Small intestine (tissue), 7 donors: ENCODE measurements at regions not wholly inside any gene's neighbourhood (a gene's known extent, or its start where the extent isn't known, plus 50 kb on each side); places are given as distances from the start of the nearest gene placed in this dataset.
"Not testable (repeated sequence)": the region's sequence is repeated elsewhere in the genome, so short reads cannot be mapped to it uniquely, and the experiment has no call there.

Source experiments
- DNase-seq, 2 donors: peaks; one replicate each; pipeline versions ENCODE4 v3.0.0 to v3.0.0-alpha.2; 2013
- FAIRE-seq: peaks from 2 replicates; lab custom pipeline; 2012; peaks lifted over from hg19 to GRCh38; lab: Jason Lieb, UNC
- H3K27ac ChIP-seq, 3 donors: one replicate each; pipeline ENCODE4 v1.5.1; 2013; ENCODE audit warnings: low read length in 2 of 3, mild to moderate bottlenecking in 2 of 3, control low read depth in 1 of 3, inconsistent platforms in 1 of 3, low read depth in 1 of 3, moderate library complexity in 1 of 3
- H3K27me3 ChIP-seq, 3 donors: one replicate each; pipeline ENCODE4 v1.6.1; 2013; ENCODE audit warnings: low read length in 3 of 3, inconsistent platforms in 1 of 3; ENCODE audit not compliant: control insufficient read depth in 3 of 3, insufficient read depth in 3 of 3
- H3K36me3 ChIP-seq, 3 donors: one replicate each; pipeline ENCODE4 v1.6.1; 2013; ENCODE audit warnings: low read length in 3 of 3, inconsistent platforms in 1 of 3, low read depth in 1 of 3, mild to moderate bottlenecking in 1 of 3, moderate library complexity in 1 of 3; ENCODE audit not compliant: control insufficient read depth in 3 of 3, insufficient read depth in 2 of 3
- H3K4me1 ChIP-seq, 3 donors: one replicate each; pipeline ENCODE4 v1.6.1; 2013; ENCODE audit warnings: low read length in 2 of 3, inconsistent platforms in 1 of 3, low read depth in 1 of 3, mild to moderate bottlenecking in 1 of 3, moderate library complexity in 1 of 3; ENCODE audit not compliant: control insufficient read depth in 3 of 3, insufficient read depth in 2 of 3
- H3K4me3 ChIP-seq, 3 donors: one replicate each; pipeline ENCODE4 v1.5.1; 2013; ENCODE audit warnings: low read length in 3 of 3, control low read depth in 1 of 3, inconsistent platforms in 1 of 3, low read depth in 1 of 3, mild to moderate bottlenecking in 1 of 3, moderate library complexity in 1 of 3
- H3K9me3 ChIP-seq, 2 donors: one replicate each; pipeline ENCODE4 v1.6.1; 2013; ENCODE audit warnings: low read depth in 1 of 2, low read length in 1 of 2; ENCODE audit not compliant: control insufficient read depth in 2 of 2, insufficient read depth in 1 of 2
- WGBS, 3 donors: extraction: QIAGEN DNeasy Blood & Tissue Kit; methylation state at CpG; one replicate each; pipeline ENCODE4 v1.1.7; 2013; 5-methylcytosine and 5-hydroxymethylcytosine counted together
- donor health status: healthy with polysubstance abuse.
- donor health status: control.
- donor health status: control.
- donor health status: Bipolar disorder and iron deficiency.
- donor health status: healthy.

DNA sequence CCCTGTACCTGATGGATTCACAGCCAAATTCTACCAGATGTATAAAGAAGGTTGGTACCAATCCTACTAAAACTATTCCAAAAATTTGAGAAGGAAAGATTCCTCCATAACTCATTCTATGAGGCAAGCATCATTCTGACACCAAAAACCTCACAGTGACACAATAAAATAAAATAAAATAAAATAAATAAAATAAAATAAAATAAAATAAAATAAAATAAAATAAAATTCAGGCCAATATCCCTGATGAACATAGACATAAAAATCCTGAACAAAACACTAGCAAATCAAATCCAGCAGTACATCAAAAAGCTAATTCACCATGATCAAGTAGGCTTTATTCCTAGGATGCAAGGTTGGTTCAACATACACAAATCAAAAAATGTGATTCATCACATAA is 108.1 kb downstream of the PROX1 start:
- H3K4me1 ChIP-seq, DNase-seq, H3K4me3 ChIP-seq, H3K36me3 ChIP-seq, H3K9me3 ChIP-seq, FAIRE-seq, H3K27ac ChIP-seq, H3K27me3 ChIP-seq: not testable (repeated sequence)

DNA sequence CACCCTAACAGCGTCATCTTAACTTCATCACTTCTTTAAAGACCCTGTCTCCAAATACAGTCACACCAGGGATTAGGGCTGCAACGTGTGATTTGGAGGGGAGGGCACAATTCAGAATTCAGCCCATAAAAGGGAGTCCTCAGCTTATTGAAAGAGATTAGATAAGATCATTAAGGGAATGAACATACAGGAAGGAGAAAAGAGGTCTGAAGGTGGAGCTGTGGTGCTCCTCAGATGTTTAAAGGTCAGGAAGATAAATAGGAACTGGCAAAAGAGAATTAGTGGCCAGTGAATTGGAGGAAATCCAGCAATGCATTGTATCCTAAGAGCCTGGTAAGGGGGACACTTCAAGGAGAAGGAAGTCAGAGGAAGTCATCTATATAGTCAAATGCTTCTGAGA is 113.5 kb downstream of the PROX1 start:
- FAIRE-seq (no peak), DNase-seq (no peak)
- Histone ChIP-seq H3K36me3 (no peaks in the 10 kb centered on the region), H3K27me3 (no peaks in the 10 kb centered on the region), H3K4me1 (no peaks in the 10 kb centered on the region), H3K9me3 (peaks cover 0 to 10% of the 10 kb centered on the region in 2 donors), H3K27ac (no peak overlapping the region), H3K4me3 (no peak overlapping the region)
- 39 to 58% (median 48%) methylated on average over 2 of the region's 2 CpGs for WGBS, 3 donors

DNA sequence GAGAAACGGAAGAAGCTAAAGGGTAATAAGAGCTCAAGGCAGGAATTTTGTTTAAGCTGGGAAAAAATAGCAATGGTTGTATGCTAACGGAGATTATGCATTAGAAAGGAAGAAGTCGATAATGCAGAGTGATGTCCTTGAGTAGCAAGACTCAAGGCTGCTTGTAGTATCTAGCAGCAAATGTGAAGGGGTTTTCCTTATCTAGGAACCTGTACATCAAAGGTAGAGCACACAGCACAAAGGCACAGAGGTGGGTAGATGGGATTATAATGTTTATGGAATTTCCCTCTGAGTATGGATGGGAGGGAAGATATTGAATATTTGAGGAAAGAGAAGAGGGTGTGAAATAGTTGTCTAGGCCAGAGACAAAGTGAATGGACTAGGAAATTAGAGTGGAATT is 114.1 kb downstream of the PROX1 start:
- 82 to 89% (median 83%) methylated on average over 3 of the region's 3 CpGs for WGBS, 3 donors
- no peak overlapping the region for H3K27ac ChIP-seq
- H3K4me1 ChIP-seq: no peaks in the 10 kb centered on the region
- DNase-seq (no peak), FAIRE-seq (no peak)
- H3K4me3 ChIP-seq: no peak overlapping the region
- H3K9me3 ChIP-seq: peaks cover 0 to 10% of the 10 kb centered on the region in 2 donors
- no peaks in the 10 kb centered on the region for H3K27me3 ChIP-seq
- H3K36me3 ChIP-seq: no peaks in the 10 kb centered on the region

DNA sequence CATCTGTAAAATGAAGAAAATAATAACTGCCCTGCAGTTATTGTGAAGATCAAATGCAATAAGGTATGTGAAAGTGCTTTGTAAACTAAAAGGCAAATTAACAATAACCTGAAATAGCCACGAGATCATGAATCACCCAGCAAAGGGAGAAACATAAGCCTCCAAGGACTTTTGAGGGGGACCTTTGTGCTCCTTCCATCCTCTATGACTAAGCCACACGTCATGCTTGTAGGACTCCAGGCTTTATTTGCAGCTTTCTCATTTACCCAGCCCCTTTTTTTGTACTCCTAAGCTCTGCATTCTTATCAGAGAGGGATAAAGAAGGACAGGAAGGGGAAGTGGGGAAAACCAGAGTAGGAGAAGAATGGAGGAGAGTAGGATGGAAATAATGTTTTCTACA is 115.1 kb downstream of the PROX1 start:
- DNase-seq (no peak), FAIRE-seq (no peak)
- 14 to 47% (median 30%) methylated on average over 2 of the region's 2 CpGs for WGBS, 3 donors
- H3K27ac ChIP-seq: no peak overlapping the region
- peaks cover 0 to 10% of the 10 kb centered on the region in 2 donors for H3K9me3 ChIP-seq
- H3K36me3 ChIP-seq: no peaks in the 10 kb centered on the region
- H3K4me3 ChIP-seq: no peak overlapping the region
- H3K27me3 ChIP-seq: peaks cover 0 to 2% (median 0%) of the 10 kb centered on the region in 3 donors
- no peaks in the 10 kb centered on the region for H3K4me1 ChIP-seq

DNA sequence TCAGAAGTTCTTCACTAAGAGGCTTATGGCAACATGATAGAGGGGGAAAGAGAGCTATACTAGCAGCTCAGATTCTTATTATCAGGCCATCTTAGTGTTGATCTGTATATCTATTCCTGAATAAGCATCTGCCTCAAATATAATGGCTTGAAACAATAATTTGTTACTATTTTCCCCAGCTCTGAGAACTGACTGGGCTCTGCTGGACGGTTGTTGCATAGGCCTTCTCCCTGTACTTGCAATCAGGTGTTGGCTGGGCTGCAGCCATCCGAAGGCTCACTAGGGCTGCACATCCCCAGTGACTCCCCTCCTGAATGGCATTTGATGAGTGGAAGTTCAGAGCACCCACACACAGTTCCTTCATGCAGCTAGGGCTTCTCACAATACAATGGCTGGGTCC is 116.0 kb downstream of the PROX1 start:
- no peaks in the 10 kb centered on the region for H3K4me1 ChIP-seq
- DNase-seq (no peak), FAIRE-seq (no peak)
- no peak overlapping the region for H3K27ac ChIP-seq
- H3K9me3 ChIP-seq: peaks cover 0 to 10% of the 10 kb centered on the region in 2 donors
- WGBS, 3 donors: 86 to 90% (median 88%) methylated on average over 2 of the region's 2 CpGs
- H3K27me3 ChIP-seq: peaks cover 0 to 2% (median 0%) of the 10 kb centered on the region in 3 donors
- no peak overlapping the region for H3K4me3 ChIP-seq
- H3K36me3 ChIP-seq: no peaks in the 10 kb centered on the region

DNA sequence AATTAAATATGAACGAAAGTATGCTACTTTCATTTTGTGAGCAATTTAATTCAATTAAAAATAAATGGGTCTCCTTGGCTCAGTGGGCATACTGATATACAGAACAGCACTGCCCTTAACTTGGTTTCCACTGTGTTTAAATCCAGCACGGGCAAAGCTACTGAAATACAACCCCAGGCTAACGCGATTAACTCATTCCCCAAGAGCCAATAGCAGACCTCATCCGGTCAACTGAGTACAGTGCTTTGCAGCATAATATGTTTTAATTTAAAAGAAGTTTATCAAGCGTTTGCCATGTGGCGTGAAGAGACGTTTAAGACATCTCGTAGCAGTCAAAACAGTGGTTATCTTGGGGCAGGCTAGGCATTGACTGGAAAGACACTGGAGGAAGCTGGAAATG is 118.6 kb downstream of the PROX1 start:
- no peak for DNase-seq
- Histone ChIP-seq H3K27ac (no peak overlapping the region), H3K4me1 (no peaks in the 10 kb centered on the region), H3K27me3 (peaks cover 0 to 5% (median 0%) of the 10 kb centered on the region in 3 donors), H3K4me3 (no peak overlapping the region), H3K9me3 (peaks cover 0 to 10% of the 10 kb centered on the region in 2 donors), H3K36me3 (no peaks in the 10 kb centered on the region)
- WGBS, 3 donors: 79 to 90% (median 88%) methylated on average over 9 of the region's 9 CpGs
- no peak for FAIRE-seq

DNA sequence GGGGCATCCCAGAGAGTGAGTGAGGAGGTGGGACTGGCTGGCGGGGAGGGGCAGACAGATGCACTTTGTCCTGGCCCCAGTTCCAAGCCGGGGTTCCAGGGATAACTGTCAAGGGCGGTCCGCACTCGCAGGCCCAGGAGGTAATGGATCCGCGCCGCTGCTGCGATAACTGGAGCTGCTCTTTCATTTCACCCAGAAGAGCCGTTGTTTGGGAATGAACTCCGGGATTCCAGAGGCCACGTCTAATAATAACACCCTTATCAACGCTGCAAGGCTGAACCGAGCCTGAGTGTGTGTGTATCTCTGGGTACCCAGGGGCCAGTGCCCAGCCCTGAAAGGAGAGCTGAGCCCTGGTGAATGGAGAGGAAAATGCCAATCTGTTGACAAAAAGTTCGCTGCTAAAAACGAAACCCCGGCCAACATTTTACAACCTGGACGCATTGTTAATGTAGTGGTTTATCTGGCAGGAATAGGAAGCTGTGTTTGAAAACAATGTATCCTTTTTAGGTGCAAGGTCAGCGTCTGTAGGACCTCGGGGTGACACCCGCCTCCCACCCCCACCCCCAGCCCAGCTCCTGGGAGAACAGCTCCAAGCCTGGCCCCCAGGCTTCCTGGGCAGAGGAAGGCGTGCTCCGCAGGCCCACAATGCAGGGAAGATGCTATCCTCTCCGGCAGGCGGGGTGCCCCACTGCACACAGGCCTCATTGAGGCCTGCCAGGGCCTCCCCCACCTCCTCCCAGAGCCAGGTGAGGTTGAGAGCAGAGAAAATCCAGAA is 119.7 kb downstream of the PROX1 start:
- whole genome bisulfite sequencing, 3 donors: 9 to 28% (median 18%) methylated on average over 23 to 25 of the region's 25 CpGs
- peak overlapping the region in 2 of 3 donors; percentile 21 to 32 for H3K4me3 ChIP-seq
- no peaks in the 10 kb centered on the region for H3K36me3 ChIP-seq
- no peaks in the 10 kb centered on the region for H3K4me1 ChIP-seq
- no peak overlapping the region for H3K27ac ChIP-seq
- H3K9me3 ChIP-seq: peaks cover 0 to 10% of the 10 kb centered on the region in 2 donors
- H3K27me3 ChIP-seq: peaks cover 0 to 5% (median 0%) of the 10 kb centered on the region in 3 donors
- no peak for FAIRE-seq
- DNase-seq: peak; percentile 22 to 38

DNA sequence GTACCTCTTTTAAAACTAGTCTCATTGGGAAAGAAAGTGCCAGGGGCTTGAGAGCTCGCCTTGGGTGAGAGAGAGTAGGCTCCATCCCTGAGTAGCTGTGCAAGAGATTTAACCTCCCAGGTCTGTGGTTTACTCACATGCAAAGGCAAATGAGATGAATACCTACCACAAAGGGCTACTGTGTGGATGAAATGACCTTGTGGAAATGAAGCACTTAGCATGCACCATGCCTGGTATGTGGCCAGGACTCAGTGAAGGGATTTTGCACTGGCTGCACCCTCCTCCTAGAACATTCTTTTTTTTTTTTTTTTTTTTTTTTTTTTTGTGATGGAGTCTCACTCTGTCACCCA is 120.3 kb downstream of the PROX1 start:
- H3K4me1 ChIP-seq: no peaks in the 10 kb centered on the region
- DNase-seq (no peak), FAIRE-seq (no peak)
- WGBS, 3 donors: 76 to 92% (median 88%) methylated on average over 1 of the region's 1 CpG
- no peak overlapping the region for H3K27ac ChIP-seq
- H3K4me3 ChIP-seq: no peak overlapping the region
- no peaks in the 10 kb centered on the region for H3K36me3 ChIP-seq
- peaks cover 0 to 10% of the 10 kb centered on the region in 2 donors for H3K9me3 ChIP-seq
- H3K27me3 ChIP-seq: peaks cover 0 to 5% (median 0%) of the 10 kb centered on the region in 3 donors

DNA sequence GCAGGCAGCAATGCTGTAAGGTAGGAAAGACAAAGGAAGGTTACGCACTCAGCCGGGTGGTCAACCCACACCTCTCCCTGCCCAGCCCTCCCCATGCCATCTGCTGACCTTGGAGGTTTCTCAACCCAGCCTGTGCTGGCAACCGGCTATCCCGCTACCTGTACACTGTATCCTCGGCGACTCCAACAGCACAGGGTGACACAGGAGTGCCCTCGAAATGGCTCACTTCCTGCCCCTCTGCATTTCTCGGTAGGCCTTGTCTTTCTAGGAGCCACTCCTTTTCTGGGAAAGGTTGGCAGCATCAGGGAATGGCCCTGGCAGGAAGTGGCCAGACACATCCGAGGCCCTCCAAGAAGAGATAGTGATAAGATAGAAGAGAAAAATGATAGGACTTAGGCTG is 124.0 kb downstream of the PROX1 start:
- FAIRE-seq (no peak), DNase-seq (no peak)
- WGBS, 3 donors: 81 to 93% (median 85%) methylated on average over 9 of the region's 9 CpGs

More for the DNA sequence above, 124.0 kb downstream of the PROX1 start:
- H3K4me3 ChIP-seq: no peak overlapping the region
- no peaks in the 10 kb centered on the region for H3K4me1 ChIP-seq
- peaks cover 0 to 3% of the 10 kb centered on the region in 2 donors for H3K9me3 ChIP-seq
- peaks cover 0 to 5% (median 0%) of the 10 kb centered on the region in 3 donors for H3K27me3 ChIP-seq
- H3K36me3 ChIP-seq: no peaks in the 10 kb centered on the region
- no peak overlapping the region for H3K27ac ChIP-seq
